Sigmoid colon (tissue), 3 donors: ENCODE measurements at regions not wholly inside any gene's neighbourhood (a gene's known extent, or its start where the extent isn't known, plus 50 kb on each side); places are given as distances from the start of the nearest gene placed in this dataset.

ENCODE experiments used
- CTCF ChIP-seq, 4 experiments: fragments of 450-650 bp in 3 of 4; fragments of 200-600 bp in 1 of 4; IDR thresholded peaks; one replicate each; pipeline ENCODE4 v1.5.1; 2016 to 2019; ENCODE audit warnings: antibody characterized with exemption in 4 of 4, mild to moderate bottlenecking in 3 of 4, moderate library complexity in 2 of 4
- POLR2A ChIP-seq, 2 donors: fragments of 450-650 bp; IDR thresholded peaks; one replicate each; pipeline ENCODE4 v1.6.1; 2016; ENCODE audit warnings: antibody characterized with exemption in 2 of 2, mild to moderate bottlenecking in 2 of 2, moderate library complexity in 2 of 2

DNA sequence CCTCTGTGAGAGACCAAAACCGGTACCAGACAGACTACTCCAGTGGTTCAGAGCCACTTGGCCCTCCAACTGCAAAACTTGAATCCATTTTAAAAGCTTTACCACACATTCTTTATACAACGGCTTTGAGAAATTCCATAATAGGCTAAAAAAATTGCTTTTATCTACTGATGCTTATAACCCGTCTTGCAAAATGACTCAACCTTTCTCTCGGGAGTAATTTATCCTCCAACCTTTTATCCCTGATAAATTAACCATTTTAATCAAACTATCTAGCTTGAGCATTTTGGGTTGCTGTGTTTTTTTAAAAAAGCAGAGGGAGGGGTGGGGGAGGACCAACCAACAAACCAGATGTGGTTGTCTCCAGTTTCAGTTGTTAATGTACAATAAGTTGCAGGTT lies 275.7 kb upstream of the LRTM1 start:
- TF ChIP-seq CTCF (IDR thresholded peaks at IDR 0.05) = no peak
- no peak for TF ChIP-seq POLR2A (IDR thresholded peaks at IDR 0.05)
